K562 (cell line): ENCODE measurements at regions not wholly inside any gene's neighbourhood (a gene's known extent, or its start where the extent isn't known, plus 50 kb on each side); places are given as distances from the start of the nearest gene placed in this dataset.

Source experiments
- ATAC-seq: fragments of 200-7000 bp; cut with Tn5 transposase; 3 replicates; pipeline ENCODE4 v1.9.1; 2020; ENCODE audit warnings: moderate library complexity
- BruUV-seq: library from RNA; stranded (reverse); fragments of 400-500 nt; replicated peaks from 2 replicates; lab custom pipeline; 2021; lab: Mats Ljungman, UMichigan
- CTCF ChIA-PET: fragments of 300-600 bp; formaldehyde crosslinking; extraction: SDS; loops from one replicate; lab custom pipeline; 2021; ENCODE audit warnings: low intra/inter-chr PET ratio; lab: Yijun Ruan, JAX
- POLR2A ChIA-PET: fragments of 300-600, 350-650 bp; sonication (Branson Sonifier 250); formaldehyde crosslinking; extraction: SDS; loops from one replicate; lab custom pipeline; 2021; ENCODE audit warnings: antibody characterized with exemption, inconsistent platforms; lab: Yijun Ruan, JAX
- DNase-seq, 4 experiments: peaks; one replicate each; pipeline versions ENCODE4 v3.0.0 to v3.0.0-alpha.2; 2011 to 2018; ENCODE audit warnings: low spot score in 3 of 4, mixed read lengths in 3 of 4; ENCODE audit errors: extremely low read depth in 1 of 4
- FAIRE-seq: peaks from 2 replicates; lab custom pipeline; 2011; peaks lifted over from hg19 to GRCh38; lab: Jason Lieb, UNC
- H2AFZ ChIP-seq: 2 replicates; pipeline ENCODE4 v1.6.0; 2011; ENCODE audit warnings: low read depth, low read length, control low read depth, inconsistent platforms
- H3K27ac ChIP-seq: fragments of 200-600 bp; 3 replicates; pipeline ENCODE4 v1.8.0; 2011; ENCODE audit warnings: low read depth, mild to moderate bottlenecking, control low read depth, inconsistent platforms, low read length, moderate library complexity, mixed read lengths; ENCODE audit errors: extremely low read depth
- H3K27me3 ChIP-seq, 2 experiments: fragments of 300-600 bp in 1 of 2; 2 replicates in 1 of 2; 3 replicates in 1 of 2; pipeline versions ENCODE4 v1.6.0 to v1.8.0; 2011; ENCODE audit warnings: inconsistent platforms in 2 of 2, low read length in 2 of 2, mild to moderate bottlenecking in 1 of 2, mixed read lengths in 1 of 2, moderate library complexity in 1 of 2; ENCODE audit not compliant: control insufficient read depth in 2 of 2, insufficient read depth in 2 of 2
- H3K36me3 ChIP-seq: fragments of 300-600 bp; 3 replicates; pipeline ENCODE4 v1.8.0; 2011; ENCODE audit warnings: mild to moderate bottlenecking, low read length, inconsistent platforms; ENCODE audit not compliant: control insufficient read depth, insufficient read depth
- H3K4me1 ChIP-seq, 2 experiments: fragments of 200-600 bp in 1 of 2; replicated peaks in 1 of 2; 2 replicates in 1 of 2; 3 replicates in 1 of 2; pipeline versions ENCODE4 v1.5.1 to v1.8.0; 2011; ENCODE audit warnings: inconsistent platforms in 2 of 2, low read length in 2 of 2, mild to moderate bottlenecking in 1 of 2, mixed read lengths in 1 of 2, moderate library complexity in 1 of 2; ENCODE audit not compliant: control insufficient read depth in 2 of 2, insufficient read depth in 2 of 2
- H3K4me2 ChIP-seq: 2 replicates; pipeline ENCODE4 v1.6.1; 2011; ENCODE audit warnings: low read length, control low read depth, inconsistent platforms, mixed read lengths; ENCODE audit not compliant: insufficient read depth
- H3K4me3 ChIP-seq: fragments of 200-600 bp; sonication (generic), shearing (Covaris generic); 2 replicates; pipeline ENCODE4 v1.5.1; 2016; ENCODE audit warnings: control low read depth, inconsistent platforms
- H3K79me2 ChIP-seq: fragments of 200-600 bp; 3 replicates; pipeline ENCODE4 v1.8.0; 2011; ENCODE audit warnings: low read length, inconsistent platforms; ENCODE audit not compliant: control insufficient read depth, insufficient read depth
- H3K9ac ChIP-seq, 2 experiments: 2 replicates each; pipeline versions ENCODE4 v1.6.0 to v1.6.1; 2011; ENCODE audit warnings: low read depth in 2 of 2, low read length in 2 of 2, control low read depth in 1 of 2, inconsistent platforms in 1 of 2, mild to moderate bottlenecking in 1 of 2, mixed read lengths in 1 of 2; ENCODE audit not compliant: insufficient read depth in 1 of 2
- H3K9me1 ChIP-seq: one replicate; pipeline ENCODE4 v1.6.0; 2011; ENCODE audit warnings: inconsistent platforms, mild to moderate bottlenecking, low read length, moderate library complexity; ENCODE audit not compliant: control insufficient read depth, insufficient read depth
- H3K9me3 ChIP-seq: replicated peaks from 2 replicates; pipeline ENCODE4 v1.5.1; 2011; ENCODE audit warnings: low read depth, low read length, inconsistent platforms; ENCODE audit not compliant: control insufficient read depth, insufficient read depth
- H4K20me1 ChIP-seq: replicated peaks from 2 replicates; pipeline ENCODE4 v1.6.1; 2011; ENCODE audit warnings: low read length, inconsistent platforms, mixed read lengths; ENCODE audit not compliant: control insufficient read depth, insufficient read depth
- CCNT2 ChIP-seq: IDR thresholded peaks from 2 replicates; pipeline ENCODE4 v1.6.1; 2011; ENCODE audit warnings: borderline replicate concordance, low read depth, mild to moderate bottlenecking, moderate library complexity, mixed read lengths, low read length; ENCODE audit not compliant: insufficient read length; ENCODE audit errors: extremely low read depth
- CTBP1 ChIP-seq: fragments of 450-650 bp; IDR thresholded peaks from 2 replicates; pipeline ENCODE4 v1.6.1; 2016; ENCODE audit warnings: borderline replicate concordance
- EP300 ChIP-seq: IDR thresholded peaks from 2 replicates; pipeline ENCODE4 v1.6.1; 2012; ENCODE audit warnings: low read length, improper control_type of control experiment
- JUND ChIP-seq, 2 experiments: IDR thresholded peaks; 2 replicates in 1 of 2; 3 replicates in 1 of 2; pipeline ENCODE4 v1.6.1; 2011; ENCODE audit warnings: borderline replicate concordance in 2 of 2, low read depth in 2 of 2, low read length in 2 of 2, improper control_type of control experiment in 1 of 2, missing biosample characterization in 1 of 2, missing genetic modification characterization in 1 of 2, missing genetic modification reagents in 1 of 2
- MAZ ChIP-seq, 2 experiments: fragments of 450-650 bp in 1 of 2; sonication (generic) in 1 of 2; formaldehyde crosslinking; IDR thresholded peaks in 1 of 2; conservative IDR thresholded peaks in 1 of 2; 2 replicates each; pipeline versions ENCODE4 v1.4.0 to v1.5.0; 2020; ENCODE audit warnings: mild to moderate bottlenecking in 1 of 2, missing genetic modification reagents in 1 of 2
- NFYB ChIP-seq: IDR thresholded peaks from 2 replicates; pipeline ENCODE4 v1.6.1; 2011; ENCODE audit warnings: mild to moderate bottlenecking, moderate library complexity; ENCODE audit not compliant: insufficient read length; ENCODE audit errors: extremely low read depth
- RAD21 ChIP-seq, 2 experiments: fragments of 250-450 bp in 1 of 2; fragments of 450-650 bp in 1 of 2; sonication (Bioruptor Pico) in 1 of 2; formaldehyde crosslinking in 1 of 2; IDR thresholded peaks in 1 of 2; conservative IDR thresholded peaks in 1 of 2; 2 replicates each; pipeline versions ENCODE4 v1.4.0 to v1.8.0; 2020 to 2022; ENCODE audit warnings: mild to moderate bottlenecking in 2 of 2, moderate library complexity in 1 of 2
- RB1 ChIP-seq: fragments of 450-650 bp; IDR thresholded peaks from 2 replicates; pipeline ENCODE4 v1.6.1; 2017; ENCODE audit warnings: low read depth, mild to moderate bottlenecking
- SMC3 ChIP-seq: conservative IDR thresholded peaks from 2 replicates; pipeline ENCODE4 v1.6.1; 2011; ENCODE audit warnings: low read depth, low read length, improper control_type of control experiment; ENCODE audit not compliant: insufficient read depth
- STAG1 ChIP-seq: sonication (generic); formaldehyde crosslinking; IDR thresholded peaks from 2 replicates; pipeline ENCODE4 v1.5.0; 2020; ENCODE audit warnings: missing genetic modification reagents, borderline replicate concordance
- ZFP36 ChIP-seq: fragments of 150-350 bp; IDR thresholded peaks from 2 replicates; pipeline ENCODE4 v1.6.1; 2018; ENCODE audit warnings: low read length, low read depth; ENCODE audit not compliant: partially characterized antibody
- WGBS: fragments of 100-300 bp; shearing (Covaris generic); methylation state at CpG from one replicate; pipeline ENCODE4 v1.1.6; 2016; ENCODE audit warnings: low coverage, mixed read lengths; ENCODE audit not compliant: insufficient coverage; ENCODE audit errors: missing lambda C conversion rate; 5-methylcytosine and 5-hydroxymethylcytosine counted together
- in situ Hi-C: fragments of 300-500 bp; cut with MboI; formaldehyde crosslinking; loops from 4 replicates; pipeline ENCODE4 v1.15.0; 2018; ENCODE audit warnings: inconsistent platforms, mixed read lengths
- intact Hi-C: fragments of 100-400 bp; cut with micrococcal nuclease; formaldehyde crosslinking; loops from 2 replicates; pipeline ENCODE4 v1.14.2; 2022
- TF ChIP-seq, protein P1 (sequence below), 2 experiments: fragments of 450-650 bp; formaldehyde crosslinking in 1 of 2; IDR thresholded peaks; 2 replicates each; pipeline versions ENCODE4 v1.4.0 to v1.6.1; 2014 to 2020; ENCODE audit warnings: mild to moderate bottlenecking in 2 of 2, borderline replicate concordance in 1 of 2, low read depth in 1 of 2

DNA sequence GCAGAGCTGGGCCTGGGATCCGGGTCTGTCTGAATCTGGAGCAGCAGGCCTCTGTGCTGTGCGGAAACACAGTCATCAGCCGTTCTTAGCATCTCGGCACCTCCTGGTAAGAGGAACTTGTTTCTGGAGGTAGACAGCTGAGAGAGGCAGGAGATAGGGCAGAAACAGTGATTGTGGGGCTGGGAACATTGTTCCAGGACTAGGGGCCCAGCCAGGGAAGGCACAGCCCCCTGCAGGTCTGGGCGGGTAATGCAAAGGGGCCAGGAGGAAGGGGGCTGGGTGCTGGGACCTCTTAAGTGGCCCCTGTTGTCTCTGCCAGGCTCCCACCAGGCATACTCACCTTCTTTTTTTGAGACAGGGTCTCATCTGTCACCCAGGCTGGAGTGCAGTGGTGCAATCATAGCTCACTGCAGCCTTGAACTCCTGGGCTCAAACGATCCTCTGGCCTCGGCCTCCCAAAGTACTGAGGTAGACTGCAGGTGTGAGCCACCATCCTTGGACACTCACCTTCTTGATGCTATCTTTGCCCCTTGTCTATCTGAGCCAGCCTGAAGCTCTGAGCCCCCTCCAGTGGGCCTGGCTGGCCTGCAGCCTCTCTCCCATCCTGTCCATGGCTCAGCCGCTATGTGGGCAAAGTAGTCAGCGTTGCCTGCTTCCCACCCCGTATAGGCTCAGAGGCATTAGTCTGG is 134.3 kb upstream of the ZBTB40 start:
- in situ Hi-C loops (no loop called here), intact Hi-C loops (loop anchor here (5.0 kb wide), 1 partner anchor 185 kb away; no protein-coding TSS in a partner anchor)
- Histone ChIP-seq H3K27me3 (peaks cover 69 to 90% of the 10 kb centered on the region in 2 experiments), H2AFZ (no peak overlapping the region), H3K4me3 (no peak overlapping the region), H3K36me3 (no peaks in the 10 kb centered on the region), H3K9me1 (no peaks in the 10 kb centered on the region), H3K4me2 (no peak overlapping the region), H4K20me1 (peaks cover 4% of the 10 kb centered on the region; the same call in 1 of the 2 replicates), H3K9ac (no peak overlapping the region), H3K9me3 (no peaks in the 10 kb centered on the region), H3K79me2 (no peaks in the 10 kb centered on the region), H3K27ac (no peak overlapping the region), H3K4me1 (peaks cover 0 to 5% of the 10 kb centered on the region in 2 experiments; a peak in 1 of 5 replicates)
- WGBS = 25% methylated on average over 10 of the region's 10 CpGs
- DNase-seq (peak; percentile 55 to 88 (median 83)), ATAC-seq (peak; percentile 92), FAIRE-seq (peak; percentile 66)
- no TSS peak for BruUV-seq
- CTCF ChIA-PET = no interaction called here
- POLR2A ChIA-PET = no interaction called here
- TF ChIP-seq RB1 = 0 out of 2 replicates have a peak, but pooled peaks have one; percentile 9
- TF ChIP-seq STAG1 (CRISPR knock-in tag) = peak; percentile 19; the same call in 1 of the 2 replicates
- peak; percentile 44 to 74 for TF ChIP-seq RAD21 (CRISPR knock-in tag; conservative IDR thresholded peaks at IDR 0.05 in 1 of 2, IDR thresholded peaks at IDR 0.05 in 1 of 2)
- TF ChIP-seq MAZ (CRISPR knock-in tag; conservative IDR thresholded peaks at IDR 0.05 in 1 of 2, IDR thresholded peaks at IDR 0.05 in 1 of 2) = peak in 1 of 2 experiments; percentile 46; a peak in 2 of 4 replicates
- no peak for TF ChIP-seq NFYB
- TF ChIP-seq JUND (IDR thresholded peaks at IDR 0.05; ENCODE audit: borderline replicate concordance, low read depth, low read length) = 0 out of 2 replicates have a peak, but pooled peaks have one; percentile 6
- no peak; the same call in 2 of the 3 replicates for TF ChIP-seq JUND (tag; IDR thresholded peaks at IDR 0.05; ENCODE audit: borderline replicate concordance, low read depth, low read length)
- peak; percentile 11 for TF ChIP-seq ZFP36
- TF ChIP-seq EP300 = no peak
- TF ChIP-seq CCNT2 = no peak
- peak; percentile 35; the same call in 1 of the 2 replicates for TF ChIP-seq CTBP1
- TF ChIP-seq, protein P1, sequence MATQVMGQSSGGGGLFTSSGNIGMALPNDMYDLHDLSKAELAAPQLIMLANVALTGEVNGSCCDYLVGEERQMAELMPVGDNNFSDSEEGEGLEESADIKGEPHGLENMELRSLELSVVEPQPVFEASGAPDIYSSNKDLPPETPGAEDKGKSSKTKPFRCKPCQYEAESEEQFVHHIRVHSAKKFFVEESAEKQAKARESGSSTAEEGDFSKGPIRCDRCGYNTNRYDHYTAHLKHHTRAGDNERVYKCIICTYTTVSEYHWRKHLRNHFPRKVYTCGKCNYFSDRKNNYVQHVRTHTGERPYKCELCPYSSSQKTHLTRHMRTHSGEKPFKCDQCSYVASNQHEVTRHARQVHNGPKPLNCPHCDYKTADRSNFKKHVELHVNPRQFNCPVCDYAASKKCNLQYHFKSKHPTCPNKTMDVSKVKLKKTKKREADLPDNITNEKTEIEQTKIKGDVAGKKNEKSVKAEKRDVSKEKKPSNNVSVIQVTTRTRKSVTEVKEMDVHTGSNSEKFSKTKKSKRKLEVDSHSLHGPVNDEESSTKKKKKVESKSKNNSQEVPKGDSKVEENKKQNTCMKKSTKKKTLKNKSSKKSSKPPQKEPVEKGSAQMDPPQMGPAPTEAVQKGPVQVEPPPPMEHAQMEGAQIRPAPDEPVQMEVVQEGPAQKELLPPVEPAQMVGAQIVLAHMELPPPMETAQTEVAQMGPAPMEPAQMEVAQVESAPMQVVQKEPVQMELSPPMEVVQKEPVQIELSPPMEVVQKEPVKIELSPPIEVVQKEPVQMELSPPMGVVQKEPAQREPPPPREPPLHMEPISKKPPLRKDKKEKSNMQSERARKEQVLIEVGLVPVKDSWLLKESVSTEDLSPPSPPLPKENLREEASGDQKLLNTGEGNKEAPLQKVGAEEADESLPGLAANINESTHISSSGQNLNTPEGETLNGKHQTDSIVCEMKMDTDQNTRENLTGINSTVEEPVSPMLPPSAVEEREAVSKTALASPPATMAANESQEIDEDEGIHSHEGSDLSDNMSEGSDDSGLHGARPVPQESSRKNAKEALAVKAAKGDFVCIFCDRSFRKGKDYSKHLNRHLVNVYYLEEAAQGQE (IDR thresholded peaks at IDR 0.05; ENCODE audit: borderline replicate concordance) = peak; percentile 59; the same call in 1 of the 2 replicates
- TF ChIP-seq, protein P1 (CRISPR knock-in tag; IDR thresholded peaks at IDR 0.05; ENCODE audit: low read depth) = no peak
- TF ChIP-seq SMC3 = peak; percentile 64
